DMS79 treated with DMSO at 0.1 percent for 48 hours (cell line): ENCODE measurements at regions not wholly inside any gene's neighbourhood (a gene's known extent, or its start where the extent isn't known, plus 50 kb on each side); places are given as distances from the start of the nearest gene placed in this dataset.

ENCODE experiments used
- DNase-seq: peaks from one replicate; lab custom pipeline; 2025; lab: John Stamatoyannopoulos, UW

GRCh38 chr13:111925146-111925875 is 141.6 kb upstream of the SOX1 start:
- no peak for DNase-seq

GRCh38 chr13:111926501-111927180 is 140.3 kb upstream of the SOX1 start:
- no peak for DNase-seq

- DNase-seq = no peak
Observed at GRCh38 chr13:111927181-111927540, 139.8 kb upstream of the SOX1 start.

GRCh38 chr13:111929036-111929616 is 137.8 kb upstream of the SOX1 start:
- DNase-seq = no peak

GRCh38 chr13:111936267-111936925 is 130.6 kb upstream of the SOX1 start:
- no peak for DNase-seq

GRCh38 chr13:111937777-111938311 is 129.1 kb upstream of the SOX1 start:
- peak; percentile 97 for DNase-seq

- DNase-seq = peak; percentile 50
Observed at GRCh38 chr13:111938741-111939665, 127.9 kb upstream of the SOX1 start.

GRCh38 chr13:111939666-111940278 is 127.2 kb upstream of the SOX1 start:
- no peak for DNase-seq

- no peak for DNase-seq
Observed at GRCh38 chr13:111940892-111941291, 126.1 kb upstream of the SOX1 start.

GRCh38 chr13:111941845-111942447 is 125.0 kb upstream of the SOX1 start:
- DNase-seq = no peak

GRCh38 chr13:111943229-111943795 is 123.6 kb upstream of the SOX1 start:
- DNase-seq = no peak

- DNase-seq = no peak
Observed at GRCh38 chr13:111944171-111944583, 122.8 kb upstream of the SOX1 start.

- no peak for DNase-seq
Observed at GRCh38 chr13:111945086-111945485, 121.9 kb upstream of the SOX1 start.

- no peak for DNase-seq
Observed at GRCh38 chr13:111946214-111946613, 120.7 kb upstream of the SOX1 start.

- DNase-seq = peak; percentile 99
Observed at GRCh38 chr13:111947026-111947810, 119.7 kb upstream of the SOX1 start.

- no peak for DNase-seq
Observed at GRCh38 chr13:111947876-111948275, 119.1 kb upstream of the SOX1 start.

- no peak for DNase-seq
Observed at GRCh38 chr13:111948281-111948680, 118.7 kb upstream of the SOX1 start.

- no peak for DNase-seq
Observed at GRCh38 chr13:111948811-111949210, 118.1 kb upstream of the SOX1 start.

- no peak for DNase-seq
Observed at GRCh38 chr13:111949311-111949710, 117.6 kb upstream of the SOX1 start.
